ENCODE measurements at regions not wholly inside any gene's neighbourhood (a gene's known extent, or its start where the extent isn't known, plus 50 kb on each side); places are given as distances from the start of the nearest gene placed in this dataset.

- DNase-seq = no peak
Measured at GRCh38 chr9:109830545-109830944, 50.5 kb downstream of the PALM2AKAP2 start.

GRCh38 chr9:109831998-109832658 lies 52.1 kb downstream of the PALM2AKAP2 start:
- DNase-seq = no peak

GRCh38 chr9:109834855-109835254 lies 54.9 kb downstream of the PALM2AKAP2 start:
- no peak for DNase-seq

GRCh38 chr9:109843641-109844040 lies 63.6 kb downstream of the PALM2AKAP2 start:
- DNase-seq = no peak

GRCh38 chr9:109845226-109845625 lies 65.2 kb downstream of the PALM2AKAP2 start:
- no peak for DNase-seq

GRCh38 chr9:109846776-109847175 lies 66.8 kb downstream of the PALM2AKAP2 start:
- no peak for DNase-seq

- DNase-seq = no peak
Measured at GRCh38 chr9:109852556-109852955, 72.6 kb downstream of the PALM2AKAP2 start.

GRCh38 chr9:109855540-109855939 lies 75.5 kb downstream of the PALM2AKAP2 start:
- no peak for DNase-seq

- DNase-seq = no peak
Measured at GRCh38 chr9:109856785-109857184, 76.8 kb downstream of the PALM2AKAP2 start.

GRCh38 chr9:109857336-109857735 lies 77.3 kb downstream of the PALM2AKAP2 start:
- no peak for DNase-seq

- no peak for DNase-seq
Measured at GRCh38 chr9:109859447-109859846, 79.4 kb downstream of the PALM2AKAP2 start.

GRCh38 chr9:109860521-109860920 lies 80.5 kb downstream of the PALM2AKAP2 start:
- no peak for DNase-seq

GRCh38 chr9:109861499-109861898 lies 81.5 kb downstream of the PALM2AKAP2 start:
- DNase-seq = no peak

- DNase-seq = no peak
Measured at GRCh38 chr9:109861918-109862317, 81.9 kb downstream of the PALM2AKAP2 start.

GRCh38 chr9:109862452-109862851 lies 82.5 kb downstream of the PALM2AKAP2 start:
- DNase-seq = no peak

GRCh38 chr9:109863961-109864360 lies 84.0 kb downstream of the PALM2AKAP2 start:
- DNase-seq = no peak

GRCh38 chr9:109865521-109865920 lies 85.5 kb downstream of the PALM2AKAP2 start:
- no peak for DNase-seq

- no peak for DNase-seq
Measured at GRCh38 chr9:109868207-109868606, 88.2 kb downstream of the PALM2AKAP2 start.

GRCh38 chr9:109868722-109869121 lies 88.7 kb downstream of the PALM2AKAP2 start:
- DNase-seq = no peak

- no peak for DNase-seq
Measured at GRCh38 chr9:109870365-109870764, 90.4 kb downstream of the PALM2AKAP2 start.

GRCh38 chr9:109872901-109873300 lies 92.9 kb downstream of the PALM2AKAP2 start:
- no peak for DNase-seq

GRCh38 chr9:109875495-109876129 lies 95.6 kb downstream of the PALM2AKAP2 start:
- DNase-seq = no peak

- DNase-seq = no peak
Measured at GRCh38 chr9:109880276-109881169, 100.5 kb downstream of the PALM2AKAP2 start.

GRCh38 chr9:109883623-109884022 lies 103.6 kb downstream of the PALM2AKAP2 start:
- no peak for DNase-seq

Measured in NCI-H748 treated with DMSO at 0.1 percent for 48 hours (cell line).